ENCODE measurements at regions not wholly inside any gene's neighbourhood (a gene's known extent, or its start where the extent isn't known, plus 50 kb on each side); places are given as distances from the start of the nearest gene placed in this dataset.

- TF ChIP-seq CTCF (IDR thresholded peaks at IDR 0.05; ENCODE audit: insufficient read depth, low read length, poor library complexity, severe bottlenecking), result no peak
- TF ChIP-seq EZH2phosphoT487 (conservative IDR thresholded peaks at IDR 0.05; ENCODE audit: low read length), result no peak
Observed at GRCh38 chr13:74219566-74219965, 85.4 kb upstream of the KLF12 start.

Measured in SU-DHL-6 (cell line).